ENCODE measurements at regions not wholly inside any gene's neighbourhood (a gene's known extent, or its start where the extent isn't known, plus 50 kb on each side); places are given as distances from the start of the nearest gene placed in this dataset.
"Not testable (repeated sequence)": the region's sequence is repeated elsewhere in the genome, so short reads cannot be mapped to it uniquely, and the experiment has no call there.

DNA sequence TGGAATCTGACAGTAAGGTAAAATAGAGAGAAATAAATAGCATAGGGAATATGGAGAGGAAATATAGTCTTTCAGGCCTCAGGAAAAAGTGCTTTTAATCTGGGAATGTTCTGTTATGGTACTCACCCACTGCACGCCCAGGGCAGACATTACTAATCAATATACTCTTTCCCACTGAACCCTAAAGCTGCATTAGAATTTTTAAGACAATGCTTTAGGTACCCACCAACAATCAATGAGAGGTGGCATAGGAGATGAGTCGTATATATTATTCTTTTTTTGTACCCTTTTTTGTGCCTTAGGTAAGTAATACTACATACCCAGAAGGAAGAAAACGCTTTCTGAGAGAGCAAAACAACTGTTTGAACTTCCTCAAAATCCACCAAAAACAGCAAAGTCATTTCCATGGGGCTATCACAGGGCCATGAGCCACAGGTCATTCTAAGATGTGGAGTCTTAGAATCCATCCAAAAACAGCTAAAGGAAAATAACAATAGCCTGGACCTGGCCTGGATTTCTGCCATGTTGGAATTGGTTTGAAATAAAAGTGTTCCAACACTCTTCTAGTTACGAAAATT lies 542.1 kb downstream of the XYLT1 start:
- DNase-seq (ENCODE audit: low read depth in 4 of 4, low spot score in 3 of 4) = no peak

- no peak for DNase-seq (ENCODE audit: low read depth in 4 of 4, low spot score in 3 of 4)
These were observed 540.3 kb downstream of the XYLT1 start for GRCh38 chr16:16930309-16931000.

- no peak for DNase-seq (ENCODE audit: low read depth in 4 of 4, low spot score in 3 of 4)
These were observed 536.9 kb downstream of the XYLT1 start for GRCh38 chr16:16933861-16934260.

DNA sequence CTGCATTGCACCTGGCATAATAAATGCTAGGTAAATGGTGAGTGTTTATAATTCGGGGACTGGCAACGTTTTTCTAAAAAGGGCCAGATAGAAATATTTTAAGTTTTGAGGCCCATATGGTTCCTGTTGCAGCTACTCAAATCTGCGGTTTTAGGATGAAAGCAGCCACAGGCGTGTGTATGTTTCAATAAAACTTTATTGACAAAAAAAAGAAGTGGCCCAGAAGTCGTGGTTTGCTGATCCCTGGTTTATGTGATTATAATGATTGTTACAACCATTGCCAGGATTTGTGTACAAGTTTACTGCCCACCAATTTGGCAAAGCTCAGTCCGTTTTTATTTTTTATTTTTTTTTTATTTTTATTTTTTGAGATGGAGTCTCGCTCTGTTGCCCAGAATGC lies 536.1 kb downstream of the XYLT1 start:
- DNase-seq (ENCODE audit: low read depth in 4 of 4, low spot score in 3 of 4) = no peak

DNA sequence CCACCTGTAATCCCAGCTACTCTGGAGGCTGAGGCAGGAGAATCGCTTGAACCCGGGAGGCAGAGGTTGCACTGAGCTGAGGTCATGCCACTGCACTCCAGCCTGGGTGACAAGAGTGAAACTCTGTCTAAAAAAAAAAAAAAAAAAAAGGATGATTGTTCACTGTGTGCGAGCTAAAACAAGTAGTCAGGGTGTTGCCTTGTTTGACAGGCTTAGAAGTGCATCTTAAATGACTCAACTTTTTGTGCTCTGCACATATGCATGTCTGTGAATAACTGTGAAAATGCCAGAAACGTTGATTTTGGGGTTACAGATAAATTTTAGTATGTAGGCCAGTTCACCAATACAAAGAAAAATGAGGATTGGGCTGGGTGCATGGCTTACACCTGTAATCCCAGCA lies 534.9 kb downstream of the XYLT1 start:
- not testable (repeated sequence) for DNase-seq (ENCODE audit: low read depth in 4 of 4, low spot score in 3 of 4)

DNA sequence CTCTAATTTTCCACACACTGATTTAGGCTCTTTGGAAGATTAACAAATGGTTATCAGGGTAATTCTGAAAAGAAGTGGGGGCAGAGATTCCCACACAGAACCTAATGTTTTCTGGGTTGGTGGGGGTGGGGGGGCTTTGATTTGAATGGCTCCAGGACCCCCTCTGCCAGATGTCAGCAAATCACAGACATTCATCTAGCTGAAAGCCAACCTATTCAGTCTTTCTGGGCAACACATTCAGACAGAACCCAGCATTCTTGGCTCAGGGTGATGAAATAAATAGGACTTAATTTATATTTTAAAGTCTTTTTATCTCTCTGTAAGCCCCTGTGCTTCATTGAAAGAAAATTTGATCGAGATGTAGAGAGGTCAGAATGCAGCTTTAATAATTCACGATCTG lies 533.2 kb downstream of the XYLT1 start:
- DNase-seq (ENCODE audit: low read depth in 4 of 4, low spot score in 3 of 4) = no peak

DNA sequence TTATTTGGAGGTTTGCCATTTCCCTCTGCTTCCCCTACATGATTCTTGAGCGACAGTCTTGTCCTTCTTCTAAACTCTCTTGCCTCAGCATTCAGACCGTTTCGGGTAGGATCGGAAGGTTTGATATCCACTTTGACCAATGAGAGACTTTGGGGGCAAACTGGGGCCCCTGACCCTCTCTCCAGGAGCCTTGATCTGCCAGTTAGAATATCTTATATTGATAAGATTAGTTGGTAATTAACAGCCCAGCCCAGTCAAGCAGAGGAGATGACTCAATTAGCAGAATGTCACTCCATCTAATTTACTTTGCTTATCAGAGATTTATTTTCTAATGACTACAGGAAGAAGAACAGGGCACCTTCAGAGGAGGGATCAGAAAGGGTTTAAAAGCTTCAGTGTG lies 532.8 kb downstream of the XYLT1 start:
- DNase-seq (ENCODE audit: low read depth in 4 of 4, low spot score in 3 of 4) = no peak

- no peak for DNase-seq (ENCODE audit: low read depth in 4 of 4, low spot score in 3 of 4)
These were observed 531.8 kb downstream of the XYLT1 start for GRCh38 chr16:16938980-16939379.

GRCh38 chr16:16940351-16940750 lies 530.4 kb downstream of the XYLT1 start:
- DNase-seq (ENCODE audit: low read depth in 4 of 4, low spot score in 3 of 4) = no peak

DNA sequence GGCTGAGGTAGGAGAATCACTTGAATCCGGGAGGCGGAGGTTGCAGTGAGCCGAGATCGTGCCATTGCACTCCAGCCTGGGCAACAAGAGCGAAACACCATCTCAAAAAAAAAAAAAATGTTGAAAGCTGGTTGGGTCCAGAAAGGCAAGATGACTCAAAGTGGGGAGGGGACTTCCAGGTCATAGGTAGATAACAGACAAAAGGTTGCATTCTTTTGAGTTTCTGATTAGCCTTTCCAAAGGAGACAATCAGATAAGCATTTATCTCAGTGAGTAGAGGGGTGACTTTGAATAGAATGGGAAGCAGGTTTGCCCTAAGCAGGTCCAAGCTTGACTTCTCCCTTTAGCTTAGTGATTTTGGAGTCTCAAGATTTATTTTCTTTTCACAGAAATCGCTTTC lies 527.9 kb downstream of the XYLT1 start:
- DNase-seq (ENCODE audit: low read depth in 4 of 4, low spot score in 3 of 4) = not testable (repeated sequence)

GRCh38 chr16:16945207-16945606 lies 525.6 kb downstream of the XYLT1 start:
- DNase-seq (ENCODE audit: low read depth in 4 of 4, low spot score in 3 of 4) = no peak

DNA sequence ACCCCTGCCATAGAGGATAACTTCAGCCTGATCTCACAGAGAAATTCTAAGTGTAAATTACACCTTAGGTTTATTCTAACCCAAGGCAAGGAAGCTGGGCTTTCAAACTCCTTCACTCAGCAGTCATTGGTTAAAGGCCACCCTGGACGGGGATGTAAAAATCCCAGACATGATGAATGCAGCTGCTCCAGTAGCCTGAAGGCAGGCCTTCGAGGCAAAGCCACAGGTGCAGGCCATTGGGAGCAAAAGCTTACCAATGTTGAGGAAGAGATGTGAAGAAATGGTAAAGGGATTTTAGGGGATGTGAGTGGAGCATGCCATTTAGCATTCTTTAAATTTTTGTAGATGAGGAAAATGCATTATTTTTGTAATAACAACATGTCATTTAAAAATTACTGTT lies 514.4 kb downstream of the XYLT1 start:
- DNase-seq (ENCODE audit: low read depth in 4 of 4, low spot score in 3 of 4) = no peak

- no peak for DNase-seq (ENCODE audit: low read depth in 4 of 4, low spot score in 3 of 4)
These were observed 510.0 kb downstream of the XYLT1 start for GRCh38 chr16:16960785-16961184.

GRCh38 chr16:16966439-16966838 lies 504.3 kb downstream of the XYLT1 start:
- no peak for DNase-seq (ENCODE audit: low read depth in 4 of 4, low spot score in 3 of 4)

GRCh38 chr16:16971042-16971441 lies 499.7 kb downstream of the XYLT1 start:
- no peak for DNase-seq (ENCODE audit: low read depth in 4 of 4, low spot score in 3 of 4)

DNA sequence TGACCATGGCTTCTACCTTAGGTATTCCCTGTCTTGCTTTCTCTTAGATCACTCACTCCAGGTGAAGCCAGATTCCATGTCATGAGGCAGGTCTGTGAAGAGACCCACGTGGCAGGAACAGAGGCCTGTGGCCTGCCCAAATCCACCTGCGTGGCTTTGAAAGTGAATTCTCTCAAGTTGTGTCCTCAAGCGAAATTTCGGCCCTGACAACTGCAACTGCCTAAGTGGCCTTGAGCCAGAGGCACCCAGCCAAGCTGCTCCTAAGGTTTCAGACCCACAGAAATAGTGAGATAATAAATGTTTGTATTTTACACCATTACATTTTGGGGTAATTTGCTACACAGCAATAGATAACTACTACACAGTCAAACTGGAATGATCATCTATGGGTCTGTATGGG lies 497.9 kb downstream of the XYLT1 start:
- no peak for DNase-seq (ENCODE audit: low read depth in 4 of 4, low spot score in 3 of 4)

DNA sequence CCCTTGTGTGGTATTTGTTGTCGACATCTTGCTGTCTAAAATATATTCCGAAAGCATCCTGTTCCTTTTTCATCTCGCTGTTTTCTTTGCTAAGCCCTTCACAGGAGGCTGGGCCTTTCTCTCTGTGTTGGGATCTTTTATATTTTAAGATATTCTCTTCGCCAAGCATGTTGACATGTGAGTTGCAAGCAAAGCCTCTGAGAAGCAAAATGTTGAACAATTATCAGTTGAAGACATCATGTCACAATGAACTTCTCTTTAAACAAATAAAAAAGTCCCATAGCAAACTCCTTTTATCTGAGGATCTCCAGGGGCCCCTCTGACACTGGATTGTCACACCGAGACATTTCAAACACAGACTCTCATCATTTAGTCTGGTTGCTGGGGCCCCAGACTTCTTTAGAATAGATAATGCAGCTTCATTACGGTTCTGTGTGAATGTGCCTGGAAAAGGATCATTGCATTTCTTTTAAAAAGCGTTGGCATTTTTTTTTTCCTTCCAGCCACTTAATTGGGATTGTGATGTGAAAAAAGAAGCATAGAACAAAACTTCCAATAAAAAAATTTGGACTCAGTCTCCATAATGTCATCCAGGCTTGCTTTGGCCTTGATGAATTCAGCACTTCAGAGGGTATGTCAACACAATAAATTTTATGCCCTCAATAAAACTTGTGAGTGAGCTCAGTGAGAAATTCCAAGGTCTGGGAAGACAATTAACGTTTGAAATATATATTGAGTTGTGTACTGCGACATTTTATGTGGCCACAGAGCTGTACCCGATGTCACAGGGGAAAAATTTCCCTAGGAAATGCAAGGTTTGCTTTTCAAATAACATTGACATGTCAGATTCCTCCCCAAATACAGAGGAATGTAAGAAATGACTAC lies 496.8 kb downstream of the XYLT1 start:
- DNase-seq (ENCODE audit: low read depth in 4 of 4, low spot score in 3 of 4) = no peak

DNA sequence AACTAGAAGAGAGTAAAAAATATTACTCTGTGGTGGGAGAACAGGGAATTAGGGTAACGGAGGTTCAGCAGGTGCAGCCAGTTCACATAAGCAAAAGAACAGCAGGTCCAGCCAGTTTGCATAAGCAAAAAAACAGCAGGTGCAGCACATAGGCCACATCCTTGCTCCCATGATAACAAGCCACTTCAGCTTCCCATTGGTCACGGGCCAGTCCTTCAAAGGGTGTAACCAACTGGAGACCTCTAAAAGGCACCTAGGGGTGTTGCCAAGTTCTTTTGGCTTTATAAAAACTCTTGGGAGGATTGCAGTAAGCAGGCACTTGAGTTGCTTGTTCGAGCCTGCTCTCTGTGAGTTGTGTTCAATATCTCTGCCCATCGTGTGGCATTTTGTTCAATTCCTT lies 488.1 kb downstream of the XYLT1 start:
- no peak for DNase-seq (ENCODE audit: low read depth in 4 of 4, low spot score in 3 of 4)

DNA sequence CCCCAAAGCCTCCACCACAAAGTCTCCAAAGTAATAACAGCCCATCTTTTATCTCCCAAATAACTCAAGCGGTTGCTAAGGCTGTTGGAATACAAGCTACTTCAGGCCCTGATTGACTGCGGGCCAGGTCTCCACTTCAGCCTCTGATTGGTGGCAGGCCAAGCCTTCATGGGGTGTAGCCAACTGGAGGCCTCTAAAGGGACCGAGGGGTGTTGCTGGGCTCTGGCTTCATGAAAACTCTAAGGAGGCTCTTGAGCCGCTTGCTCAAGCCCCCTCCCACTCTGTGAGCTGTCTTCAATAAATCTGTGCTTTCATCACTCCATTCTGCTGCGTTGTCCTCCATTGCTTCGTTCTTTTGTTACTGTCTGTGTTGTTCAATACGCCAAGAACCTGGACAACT lies 487.2 kb downstream of the XYLT1 start:
- no peak for DNase-seq (ENCODE audit: low read depth in 4 of 4, low spot score in 3 of 4)

- DNase-seq (ENCODE audit: low read depth in 4 of 4, low spot score in 3 of 4) = not testable (repeated sequence)
These were observed 486.7 kb downstream of the XYLT1 start for GRCh38 chr16:16984091-16984490.

GRCh38 chr16:16985707-16986106 lies 485.1 kb downstream of the XYLT1 start:
- no peak for DNase-seq (ENCODE audit: low read depth in 4 of 4, low spot score in 3 of 4)

DNA sequence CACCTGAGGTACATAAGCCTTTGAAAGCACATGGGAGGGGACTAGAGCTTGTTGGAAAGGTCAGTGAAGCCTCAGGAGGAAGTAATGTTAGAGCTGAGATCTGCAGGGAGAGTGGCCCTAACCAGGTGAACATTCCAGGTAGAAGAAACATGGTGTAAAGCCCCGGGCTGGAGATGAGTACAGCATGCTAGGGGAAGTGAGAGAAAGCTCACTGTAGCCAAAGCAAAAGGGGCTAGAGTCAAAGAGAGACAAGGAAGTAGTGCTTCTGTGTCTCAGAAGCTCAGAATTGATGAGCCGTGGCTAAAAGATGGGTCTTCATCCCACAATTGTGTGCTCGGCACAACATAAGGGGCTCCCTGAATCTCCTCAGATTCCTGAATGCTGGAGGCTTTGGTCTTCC lies 481.8 kb downstream of the XYLT1 start:
- no peak for DNase-seq (ENCODE audit: low read depth in 4 of 4, low spot score in 3 of 4)

Measured in right renal pelvis (tissue), 4 donors.